HG03521 (cell line): ENCODE measurements at regions not wholly inside any gene's neighbourhood (a gene's known extent, or its start where the extent isn't known, plus 50 kb on each side); places are given as distances from the start of the nearest gene placed in this dataset.

Source experiments
- ATAC-seq: cut with Tn5 transposase; IDR thresholded peaks from one replicate; pipeline ENCODE4 v1.9.1; 2021; ENCODE audit warnings: mild to moderate bottlenecking, moderate library complexity; ENCODE audit not compliant: unreplicated experiment

DNA sequence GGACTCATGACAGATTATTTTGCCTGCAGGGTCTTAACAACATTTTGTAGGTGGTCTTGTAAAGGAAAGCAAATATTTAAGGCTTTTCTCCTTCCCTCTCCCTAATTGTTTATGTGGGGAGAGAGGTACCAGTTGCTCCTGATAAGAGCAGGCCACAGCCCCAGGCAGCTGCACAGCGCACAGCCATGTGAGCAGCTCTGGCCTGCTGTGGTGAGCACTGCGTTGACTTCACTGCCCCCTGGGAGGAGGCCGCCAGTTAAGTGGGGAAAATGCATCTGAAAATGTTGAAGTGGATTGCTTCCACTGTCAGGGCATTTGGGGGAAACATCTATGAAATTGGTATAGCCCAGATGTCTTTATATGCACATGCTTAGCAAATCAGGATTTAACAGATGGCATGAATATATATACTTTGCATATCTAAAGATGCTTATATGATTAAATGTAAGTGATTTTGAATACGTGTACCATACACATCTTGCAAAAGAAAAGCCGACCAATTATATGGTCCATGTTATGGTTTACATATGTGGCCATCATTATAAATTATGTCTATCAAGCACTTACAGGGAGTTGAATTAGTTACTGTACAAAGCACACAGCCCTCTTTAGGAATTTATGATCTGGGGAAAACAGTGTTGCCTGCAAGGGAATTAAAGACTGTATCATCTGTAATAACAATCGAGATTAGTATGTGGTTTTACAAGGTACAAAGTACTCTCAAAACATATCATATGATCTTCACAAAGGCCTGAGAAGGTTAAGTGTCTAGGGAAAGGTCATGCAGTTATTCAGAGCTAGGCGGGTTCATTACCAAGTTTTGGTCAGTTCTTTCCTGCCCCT is 132.1 kb downstream of the RHOU start:
- no peak for ATAC-seq

DNA sequence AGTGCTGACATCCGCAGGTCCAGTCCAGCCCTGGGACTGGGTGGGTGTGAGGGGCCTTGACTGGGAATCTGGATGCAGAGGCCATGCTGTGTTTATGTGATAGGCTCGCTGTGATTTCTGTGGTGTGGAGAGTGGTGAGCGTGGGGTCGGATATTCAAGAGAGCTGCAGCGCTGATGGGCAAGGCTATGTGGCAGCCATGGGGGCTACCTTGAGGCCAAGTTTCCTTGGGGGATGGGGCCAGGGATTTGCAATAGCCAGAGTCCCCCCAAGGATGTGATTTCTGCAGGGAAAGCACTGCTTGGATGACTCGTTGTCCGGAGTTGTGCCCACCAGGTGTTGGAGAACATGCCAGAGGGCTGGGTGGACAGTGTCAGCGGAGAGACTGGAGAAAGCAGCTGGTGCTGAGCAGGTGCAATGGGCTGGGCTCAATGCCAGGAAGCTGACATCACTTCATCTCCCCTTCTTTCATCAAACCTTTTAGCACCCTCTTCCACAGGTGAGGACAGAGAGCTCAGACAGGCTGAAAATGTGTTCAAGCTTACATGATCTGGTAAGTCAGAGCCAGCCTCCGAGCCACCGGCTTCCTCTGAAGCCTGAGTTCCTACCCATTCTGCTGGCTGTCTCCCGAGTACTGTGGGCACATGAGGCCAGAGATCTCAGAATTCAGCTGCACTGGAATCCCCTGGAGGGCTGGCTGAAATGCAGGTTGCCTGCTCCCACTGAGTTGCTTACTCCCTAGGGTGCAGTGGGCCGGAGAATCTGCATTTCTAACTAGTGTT is 132.9 kb downstream of the RHOU start:
- ATAC-seq = no peak

DNA sequence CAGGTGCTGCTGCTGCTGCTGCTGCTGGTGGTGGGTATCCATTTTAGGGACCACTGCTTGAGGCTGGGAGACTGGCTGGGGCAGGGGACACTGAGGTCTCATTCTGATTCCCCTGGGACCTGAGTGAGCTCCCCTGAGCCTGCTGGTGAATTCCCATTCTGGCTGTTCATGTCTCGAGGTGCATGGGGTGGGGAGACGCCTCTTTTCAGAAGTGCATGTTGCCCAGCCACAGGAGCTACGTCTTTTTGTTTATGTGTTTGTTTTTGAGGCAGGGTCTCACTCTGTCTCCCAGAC is 133.4 kb downstream of the RHOU start:
- no peak for ATAC-seq

DNA sequence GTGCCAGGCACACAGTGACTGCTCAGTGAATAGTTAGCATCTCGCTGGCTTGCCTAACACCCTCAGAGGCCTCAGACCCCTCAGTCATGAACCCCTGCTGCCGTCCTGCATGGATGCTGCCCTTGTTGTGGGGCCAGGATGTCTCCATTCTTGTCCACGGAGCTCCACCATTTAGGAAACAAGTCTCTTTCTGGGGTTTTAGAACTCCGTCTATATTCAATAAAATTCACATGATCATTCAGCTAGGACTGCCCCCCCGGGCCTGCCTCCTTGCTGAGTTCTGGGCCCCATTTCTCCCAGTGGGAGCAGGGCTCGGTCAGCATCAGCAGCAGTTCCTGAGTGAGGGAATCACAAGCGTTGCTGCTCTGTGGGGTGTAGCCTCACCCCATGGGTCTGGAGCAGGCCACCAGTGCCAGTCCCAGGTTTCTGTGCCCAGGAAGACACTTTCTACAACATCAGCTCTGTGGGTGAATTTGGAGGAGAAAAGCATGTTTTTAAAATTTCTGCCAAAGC is 134.1 kb downstream of the RHOU start:
- ATAC-seq = no peak

DNA sequence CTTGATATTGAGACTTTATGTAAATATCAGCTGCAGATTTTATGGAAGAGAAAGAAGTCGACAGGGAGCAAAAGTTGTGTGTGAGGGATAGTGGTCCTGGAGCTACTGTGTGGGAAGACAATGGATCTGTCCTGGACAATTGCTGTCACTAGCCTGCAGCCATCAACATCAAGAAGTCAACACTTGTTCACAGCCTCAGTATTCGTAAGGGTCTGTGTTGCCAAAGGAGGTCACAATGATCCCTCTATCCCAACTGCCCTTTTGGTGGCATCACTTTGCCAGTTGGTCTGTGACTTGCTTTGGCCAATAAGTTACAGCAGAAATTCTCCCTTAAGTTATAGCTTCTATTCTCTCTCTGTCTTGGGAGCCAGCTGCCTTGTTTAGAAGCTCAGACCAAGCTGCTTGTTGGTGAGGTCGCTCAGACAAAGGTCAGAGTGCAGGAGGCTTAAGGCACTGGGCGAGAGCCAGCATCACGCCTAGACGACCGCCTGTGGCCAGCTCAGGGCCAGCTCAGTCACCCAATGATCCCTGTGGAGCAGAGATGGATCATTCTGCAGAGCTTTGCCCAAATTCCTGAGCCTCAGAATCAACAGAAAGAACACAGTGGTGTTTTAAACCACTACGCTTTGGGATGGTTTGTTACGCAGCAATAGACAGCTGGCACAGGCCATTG is 134.9 kb downstream of the RHOU start:
- no peak for ATAC-seq

DNA sequence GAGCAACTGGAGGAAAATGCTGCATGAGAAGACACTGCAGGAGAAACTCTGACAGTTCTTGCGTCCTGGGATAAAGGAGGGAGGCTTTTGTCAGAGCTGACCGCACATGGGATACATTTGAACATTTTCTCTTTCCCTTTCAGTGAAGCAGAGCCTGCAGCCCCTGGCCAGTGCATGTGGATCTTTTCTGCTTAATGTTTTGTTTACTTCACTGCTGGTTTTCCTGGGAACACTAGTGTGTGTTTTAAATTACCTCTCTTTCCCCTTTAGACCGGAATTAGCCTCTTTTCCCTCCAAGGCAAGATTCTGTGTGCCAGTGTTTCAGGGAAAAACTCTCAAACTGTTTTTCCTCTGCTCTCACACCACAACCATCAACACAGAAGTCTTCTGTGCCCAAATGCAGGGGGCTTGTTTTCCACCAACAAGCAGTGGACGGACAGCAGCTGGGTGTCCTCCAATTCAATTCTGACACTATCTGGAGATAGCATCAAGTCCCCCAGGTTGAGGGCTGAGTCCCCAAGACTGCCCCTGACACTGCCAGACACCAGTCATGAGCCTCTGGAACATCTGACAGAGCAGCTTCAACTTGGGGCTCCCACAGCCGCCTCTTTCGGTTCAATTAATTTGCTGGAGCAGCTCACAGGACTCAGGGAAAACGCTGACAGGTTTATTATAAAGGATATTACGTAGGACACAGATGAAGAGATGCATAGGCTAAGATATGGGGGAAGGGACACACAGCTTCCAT is 136.2 kb downstream of the RHOU start:
- no peak for ATAC-seq

DNA sequence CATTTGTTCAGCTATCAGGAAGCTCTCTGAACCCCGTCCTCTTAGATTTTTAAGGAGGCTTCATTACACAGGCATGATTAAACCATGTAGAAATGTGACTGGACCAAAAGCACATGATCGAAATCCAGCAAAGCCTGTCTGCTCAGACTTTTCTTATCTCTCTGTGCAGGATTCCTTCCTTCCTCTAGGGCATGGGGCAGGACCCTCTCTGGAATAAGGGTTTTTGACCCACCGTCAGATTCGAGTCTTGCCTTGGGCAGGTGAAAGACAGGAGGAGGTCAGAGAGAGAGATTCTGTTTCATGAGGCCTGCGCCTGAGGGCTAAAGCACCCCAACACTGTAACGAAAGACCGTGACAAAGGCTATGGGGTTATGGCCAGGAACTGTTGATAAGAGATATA is 136.8 kb downstream of the RHOU start:
- no peak for ATAC-seq

DNA sequence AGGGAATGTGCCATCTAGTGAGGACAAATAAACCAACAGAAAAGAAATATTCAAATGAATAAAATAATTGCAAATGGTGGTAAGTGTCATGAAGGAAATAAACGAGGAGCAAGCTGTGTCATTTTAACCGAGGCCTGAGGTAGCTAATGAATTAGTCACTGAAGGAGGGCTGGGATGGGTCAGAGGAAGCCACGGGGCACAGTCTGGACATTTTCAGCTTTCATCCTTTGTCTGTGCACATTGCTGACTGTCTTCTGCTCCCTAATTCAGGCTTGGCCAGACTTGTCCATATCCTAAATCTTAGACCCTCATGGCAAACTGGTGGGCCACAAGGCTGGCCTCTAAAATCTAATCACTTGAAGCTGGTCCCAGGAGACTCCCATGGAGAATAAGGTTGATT is 138.4 kb downstream of the RHOU start:
- ATAC-seq = no peak

DNA sequence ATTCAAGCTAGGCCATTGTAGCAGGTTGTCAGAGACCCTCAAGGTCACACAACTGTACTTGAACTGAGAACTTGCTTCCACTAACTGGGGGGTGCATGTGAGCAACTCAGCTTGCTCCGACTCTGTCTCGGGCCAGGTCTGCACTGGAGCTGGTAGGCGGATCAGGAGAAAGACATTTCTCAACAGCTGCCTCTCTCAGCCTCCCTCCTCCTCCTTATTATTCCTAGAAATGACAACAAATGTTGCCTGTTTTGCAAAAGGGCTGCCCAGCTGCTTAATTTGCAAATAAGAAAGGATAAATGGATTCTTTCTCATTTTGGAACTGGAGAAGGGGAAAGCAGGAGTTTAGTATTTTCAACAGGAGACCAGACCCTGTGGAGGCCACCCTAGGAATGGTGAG is 140.5 kb downstream of the RHOU start:
- no peak for ATAC-seq

DNA sequence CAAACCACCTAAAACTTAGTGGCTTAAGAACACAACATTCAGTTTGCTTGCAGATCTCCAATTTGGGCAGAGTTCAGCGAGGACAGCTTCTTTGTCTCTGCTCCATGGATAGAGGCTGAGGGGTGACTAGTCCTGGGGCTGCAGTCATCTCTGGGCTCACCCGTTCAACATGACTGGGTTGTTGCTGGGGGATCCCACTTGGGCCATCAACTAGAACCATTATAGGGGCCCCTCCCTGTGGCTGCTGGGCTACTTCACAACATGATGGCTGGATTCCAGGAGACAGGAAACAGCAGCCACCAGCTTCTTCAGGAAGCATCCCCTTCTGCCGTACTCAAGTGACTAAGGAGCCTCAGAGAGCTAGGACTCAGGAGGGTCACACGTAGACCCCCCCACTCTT is 140.9 kb downstream of the RHOU start:
- ATAC-seq = no peak

DNA sequence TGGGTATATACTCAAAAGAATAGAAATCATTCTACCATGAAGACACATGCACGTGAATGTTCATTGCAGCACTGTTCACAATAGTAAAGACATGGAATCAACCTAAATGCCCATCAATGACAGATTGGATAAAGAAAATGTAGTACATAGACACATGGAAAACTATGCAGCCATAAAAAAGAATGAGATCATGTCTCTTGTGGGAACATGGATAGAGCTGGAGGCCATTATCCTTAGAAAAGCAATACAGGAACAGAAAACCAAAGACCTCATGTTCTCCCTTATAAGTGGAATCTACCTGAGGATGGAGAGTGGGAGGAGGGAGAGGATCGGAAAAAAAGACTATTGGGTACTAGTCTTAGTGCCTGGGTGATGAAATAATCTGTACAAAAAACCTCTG is 143.9 kb downstream of the RHOU start:
- no peak for ATAC-seq

DNA sequence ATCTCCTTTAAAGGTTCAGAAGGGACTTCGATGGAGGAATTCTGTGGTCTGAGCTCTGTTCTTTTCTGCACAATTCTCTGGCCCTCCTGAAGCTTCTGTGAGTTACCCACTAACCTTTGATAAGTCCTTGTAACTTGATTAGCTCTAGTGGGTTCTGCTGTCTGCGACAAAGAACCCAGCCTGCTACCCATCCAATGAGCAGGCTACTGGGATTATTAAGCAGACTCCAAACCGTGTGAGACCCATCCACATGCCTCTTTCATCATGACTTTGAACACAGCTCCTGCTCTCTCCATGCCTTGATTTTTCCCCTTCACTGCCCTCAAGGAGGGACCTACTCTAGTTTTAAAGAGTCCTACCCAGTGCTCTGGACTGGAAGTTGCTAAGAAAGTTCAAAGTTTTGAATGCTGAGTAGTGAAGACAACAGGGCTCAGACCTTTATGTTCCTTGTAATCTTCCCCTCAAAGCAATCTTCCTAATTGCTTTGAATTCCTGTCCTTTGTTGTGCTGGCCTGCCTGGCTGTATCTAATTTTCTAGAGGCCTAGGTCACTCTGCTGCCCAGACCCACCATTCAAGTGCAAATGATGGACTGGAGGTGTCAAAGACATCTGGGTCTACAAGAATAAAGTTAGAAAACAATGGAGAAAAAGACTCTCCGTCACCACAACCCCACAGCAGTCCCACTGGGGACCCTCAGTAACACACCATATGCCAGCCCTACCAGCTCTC is 146.9 kb downstream of the RHOU start:
- ATAC-seq = no peak

DNA sequence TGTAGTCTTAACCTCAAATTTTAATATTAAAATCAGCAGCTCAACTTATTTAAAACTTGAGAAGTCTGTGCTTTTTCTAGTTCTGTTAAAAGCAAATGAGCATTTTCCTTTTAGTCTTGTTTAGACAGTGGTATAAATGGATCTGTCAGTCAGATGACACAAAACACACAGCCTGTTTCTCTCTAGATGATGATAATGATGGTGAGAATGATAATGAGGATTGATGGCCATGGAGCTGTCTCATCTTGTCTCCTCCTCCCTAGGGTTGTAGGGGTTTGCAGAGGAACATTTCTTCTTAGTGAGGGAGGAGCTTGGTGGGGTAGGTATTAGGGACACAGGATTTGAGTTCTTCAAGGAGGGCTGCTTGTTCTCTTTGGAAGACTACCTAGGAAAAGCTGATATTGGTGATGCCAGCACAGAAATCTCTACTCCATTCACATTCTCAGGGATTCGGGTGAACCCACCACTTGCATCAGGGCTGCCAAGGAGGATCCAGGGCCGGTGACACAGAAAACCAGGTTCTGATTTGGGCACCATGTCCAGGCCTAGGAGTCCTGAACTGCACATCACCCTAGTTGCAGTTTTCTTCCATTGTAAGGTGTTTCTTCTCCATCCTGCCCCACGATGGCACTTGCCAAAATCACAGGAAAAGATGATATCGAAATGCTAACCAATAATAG is 147.6 kb downstream of the RHOU start:
- ATAC-seq = no peak

DNA sequence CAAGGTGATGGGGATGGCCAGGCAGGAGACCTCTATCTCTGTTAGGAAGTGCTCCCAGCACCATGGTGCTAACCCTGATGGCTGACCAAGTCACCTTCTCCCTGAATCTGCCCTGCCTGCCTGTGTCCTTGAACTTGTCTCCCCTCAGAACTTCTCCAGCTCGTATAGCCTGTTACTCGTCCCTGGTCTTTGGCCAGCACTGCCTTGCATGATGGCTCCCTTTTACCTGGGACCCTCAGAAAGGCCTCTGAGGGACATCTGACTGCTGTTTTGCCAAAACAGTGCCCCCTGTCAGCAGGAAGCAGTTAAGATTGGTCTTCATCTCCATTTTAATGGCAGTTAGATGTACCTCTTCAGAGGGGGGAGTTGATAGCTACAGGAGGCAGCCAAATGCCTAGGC is 148.3 kb downstream of the RHOU start:
- no peak for ATAC-seq

DNA sequence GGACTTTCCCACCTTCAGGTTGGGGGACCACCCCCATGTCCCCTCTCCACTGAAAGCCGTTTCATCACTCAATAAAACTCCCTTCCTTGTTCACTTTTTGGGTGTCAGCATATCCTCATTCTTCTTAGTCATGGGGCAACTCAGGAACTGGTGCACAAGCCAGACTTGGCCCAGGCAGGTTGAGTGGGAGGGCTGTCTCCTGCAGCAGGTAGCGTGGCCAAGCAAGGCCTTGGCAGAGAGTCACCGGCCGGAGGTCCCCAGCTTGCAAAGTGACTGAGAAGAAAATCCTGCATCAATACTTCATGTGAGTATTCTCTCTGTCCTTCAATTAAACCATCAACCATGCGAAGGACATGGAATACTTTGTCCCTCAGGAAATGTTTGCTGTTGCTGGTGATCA is 148.9 kb downstream of the RHOU start:
- ATAC-seq = no peak

DNA sequence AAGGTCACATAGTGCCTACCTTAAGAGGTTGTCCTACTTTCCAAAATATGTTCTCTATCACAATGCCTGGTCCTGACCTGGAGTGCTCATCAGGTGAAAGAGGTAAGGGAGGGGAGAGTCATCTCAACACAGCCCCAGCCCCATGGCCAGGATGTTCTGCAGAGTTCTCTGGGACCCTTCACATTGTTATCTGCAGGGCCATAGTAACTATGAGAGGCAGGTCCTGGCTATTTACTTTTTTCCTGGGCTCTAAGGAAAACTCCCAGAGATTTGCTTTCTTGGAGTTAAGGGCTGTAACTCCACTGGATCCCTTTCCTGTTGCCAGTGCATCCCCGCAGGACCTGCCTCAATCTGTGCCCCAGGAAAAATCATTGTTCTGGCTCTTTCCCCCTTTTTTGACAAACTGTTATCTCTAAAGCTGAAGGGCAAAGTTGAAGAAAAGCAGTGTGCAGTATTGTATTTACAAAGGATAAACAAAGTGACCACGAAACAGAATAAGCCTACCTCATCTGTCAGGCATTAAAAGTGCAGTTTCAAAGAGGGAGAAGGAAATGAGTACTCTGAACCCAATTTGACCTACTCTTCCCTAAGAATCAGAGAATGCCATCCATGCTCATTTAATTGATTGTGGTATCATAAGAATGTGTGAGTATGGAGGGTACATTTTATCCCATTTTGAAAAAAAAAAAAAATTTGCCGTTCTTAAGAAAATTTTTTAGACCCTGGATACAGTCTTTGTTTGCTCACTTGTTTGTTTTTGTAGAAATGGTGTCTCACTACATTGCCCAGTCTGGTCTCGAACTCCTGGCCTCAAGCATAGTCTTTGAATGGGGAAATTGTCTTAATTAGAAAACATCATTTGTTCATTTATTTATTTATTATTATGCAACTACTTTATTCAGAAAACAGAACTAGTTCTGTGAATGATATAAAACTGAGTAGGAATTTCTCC is 149.6 kb downstream of the RHOU start:
- no peak for ATAC-seq

DNA sequence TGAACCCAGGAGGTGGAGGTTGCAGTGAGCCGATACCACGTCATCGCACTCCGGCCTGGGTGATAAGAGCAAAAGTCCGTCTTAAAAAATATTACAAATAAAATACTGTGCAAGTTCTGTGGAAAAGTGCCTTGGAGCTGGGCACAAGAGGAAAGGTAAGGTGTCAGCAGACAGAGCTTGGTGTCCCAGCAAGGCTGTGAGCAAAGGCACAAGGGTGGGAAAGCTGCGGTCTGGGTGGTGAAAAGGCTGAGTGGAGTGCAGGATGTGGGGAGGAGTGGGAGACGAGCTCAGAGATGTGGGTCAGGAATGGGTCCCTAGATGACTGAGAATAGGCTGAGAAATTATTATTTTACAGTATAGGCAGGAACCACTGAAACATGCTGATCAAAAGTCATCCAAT is 150.6 kb downstream of the RHOU start:
- no peak for ATAC-seq

DNA sequence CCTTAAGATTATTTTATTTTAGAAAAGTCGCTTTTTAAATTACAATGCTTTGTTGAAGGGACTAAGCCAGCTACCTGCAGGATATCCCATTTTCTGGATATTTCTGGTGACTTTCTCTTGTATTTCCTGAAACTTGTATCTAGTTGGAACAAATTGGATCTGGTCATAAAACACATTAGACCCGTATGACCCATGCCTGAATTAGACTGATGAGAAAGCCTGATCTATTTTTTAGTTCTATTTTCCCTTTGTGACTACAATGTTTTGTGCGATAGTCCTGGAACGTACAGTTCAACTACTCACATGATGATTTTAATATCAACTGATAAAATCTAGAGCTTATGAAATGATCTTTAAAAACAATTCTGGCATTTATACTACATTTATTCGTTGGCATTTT is 151.8 kb downstream of the RHOU start:
- ATAC-seq = no peak

DNA sequence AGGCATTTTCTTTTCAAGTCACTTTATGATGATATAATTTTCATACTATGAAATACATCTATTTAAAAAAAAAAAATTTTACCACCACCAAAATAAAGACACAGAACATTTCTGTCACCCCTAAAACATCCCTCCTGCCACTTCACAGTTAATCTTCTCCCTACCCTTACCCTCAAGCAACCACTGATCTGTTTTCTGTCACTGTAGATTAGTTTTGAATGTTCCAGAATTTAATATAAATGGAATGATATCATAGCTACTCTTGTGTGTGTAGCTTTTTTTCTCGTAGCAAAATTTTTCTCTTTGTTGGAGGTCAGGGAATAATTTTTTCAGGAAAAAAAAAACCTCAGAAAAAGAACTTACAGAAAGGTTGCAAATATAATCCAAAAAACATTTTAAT is 152.7 kb downstream of the RHOU start:
- ATAC-seq = no peak
